ENCODE measurements at regions not wholly inside any gene's neighbourhood (a gene's known extent, or its start where the extent isn't known, plus 50 kb on each side); places are given as distances from the start of the nearest gene placed in this dataset.

DNA sequence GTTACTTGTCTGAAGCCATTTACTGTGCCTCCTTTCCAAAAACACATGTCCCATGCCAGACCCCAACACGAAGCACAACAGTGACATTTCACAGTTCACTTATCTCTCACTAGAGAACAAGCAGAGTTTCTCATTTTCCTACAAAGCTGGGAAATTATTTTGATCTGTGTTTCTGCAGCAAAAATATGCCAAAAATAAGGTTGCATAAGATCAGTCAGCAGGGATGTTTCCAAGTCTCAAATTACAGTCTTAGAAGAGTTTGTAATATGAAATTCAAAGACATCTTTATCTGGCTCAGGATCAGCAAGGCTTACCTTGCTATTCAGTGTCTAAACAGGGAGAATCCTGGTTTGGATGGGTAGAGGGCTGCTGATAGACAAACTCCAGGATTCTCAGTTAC, 75.5 kb downstream of the GJD2 start:
- Histone ChIP-seq H3K9me3 (ENCODE audit: control insufficient read depth, insufficient read depth, low read depth, low read length) (no peaks in the 10 kb centered on the region), H3K27me3 (ENCODE audit: control insufficient read depth, insufficient read depth, low read length) (peaks cover 6% of the 10 kb centered on the region; the same call in 1 of the 2 replicates), H3K27ac (ENCODE audit: low read length) (no peak overlapping the region), H3K36me3 (ENCODE audit: control insufficient read depth, insufficient read depth, low read length) (no peaks in the 10 kb centered on the region), H3K4me1 (ENCODE audit: control insufficient read depth, insufficient read depth, low read length) (no peaks in the 10 kb centered on the region), H3K4me3 (ENCODE audit: low read depth in 2 of 2, low read length in 2 of 2) (no peak overlapping the region)
- no peak for DNase-seq (ENCODE audit: low read depth, low spot score)
- TF ChIP-seq SIN3A (IDR thresholded peaks at IDR 0.05; ENCODE audit: borderline replicate concordance, insufficient read depth, low read depth, low read length) = no peak
- TF ChIP-seq TCF7L2 (IDR thresholded peaks at IDR 0.05; ENCODE audit: low read depth, low read length) = no peak
- TF ChIP-seq, protein P1, sequence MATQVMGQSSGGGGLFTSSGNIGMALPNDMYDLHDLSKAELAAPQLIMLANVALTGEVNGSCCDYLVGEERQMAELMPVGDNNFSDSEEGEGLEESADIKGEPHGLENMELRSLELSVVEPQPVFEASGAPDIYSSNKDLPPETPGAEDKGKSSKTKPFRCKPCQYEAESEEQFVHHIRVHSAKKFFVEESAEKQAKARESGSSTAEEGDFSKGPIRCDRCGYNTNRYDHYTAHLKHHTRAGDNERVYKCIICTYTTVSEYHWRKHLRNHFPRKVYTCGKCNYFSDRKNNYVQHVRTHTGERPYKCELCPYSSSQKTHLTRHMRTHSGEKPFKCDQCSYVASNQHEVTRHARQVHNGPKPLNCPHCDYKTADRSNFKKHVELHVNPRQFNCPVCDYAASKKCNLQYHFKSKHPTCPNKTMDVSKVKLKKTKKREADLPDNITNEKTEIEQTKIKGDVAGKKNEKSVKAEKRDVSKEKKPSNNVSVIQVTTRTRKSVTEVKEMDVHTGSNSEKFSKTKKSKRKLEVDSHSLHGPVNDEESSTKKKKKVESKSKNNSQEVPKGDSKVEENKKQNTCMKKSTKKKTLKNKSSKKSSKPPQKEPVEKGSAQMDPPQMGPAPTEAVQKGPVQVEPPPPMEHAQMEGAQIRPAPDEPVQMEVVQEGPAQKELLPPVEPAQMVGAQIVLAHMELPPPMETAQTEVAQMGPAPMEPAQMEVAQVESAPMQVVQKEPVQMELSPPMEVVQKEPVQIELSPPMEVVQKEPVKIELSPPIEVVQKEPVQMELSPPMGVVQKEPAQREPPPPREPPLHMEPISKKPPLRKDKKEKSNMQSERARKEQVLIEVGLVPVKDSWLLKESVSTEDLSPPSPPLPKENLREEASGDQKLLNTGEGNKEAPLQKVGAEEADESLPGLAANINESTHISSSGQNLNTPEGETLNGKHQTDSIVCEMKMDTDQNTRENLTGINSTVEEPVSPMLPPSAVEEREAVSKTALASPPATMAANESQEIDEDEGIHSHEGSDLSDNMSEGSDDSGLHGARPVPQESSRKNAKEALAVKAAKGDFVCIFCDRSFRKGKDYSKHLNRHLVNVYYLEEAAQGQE (IDR thresholded peaks at IDR 0.05; ENCODE audit: insufficient read depth in 1 of 2, low read depth in 2 of 2, low read length in 1 of 2) = no peak
- TF ChIP-seq, protein P2, sequence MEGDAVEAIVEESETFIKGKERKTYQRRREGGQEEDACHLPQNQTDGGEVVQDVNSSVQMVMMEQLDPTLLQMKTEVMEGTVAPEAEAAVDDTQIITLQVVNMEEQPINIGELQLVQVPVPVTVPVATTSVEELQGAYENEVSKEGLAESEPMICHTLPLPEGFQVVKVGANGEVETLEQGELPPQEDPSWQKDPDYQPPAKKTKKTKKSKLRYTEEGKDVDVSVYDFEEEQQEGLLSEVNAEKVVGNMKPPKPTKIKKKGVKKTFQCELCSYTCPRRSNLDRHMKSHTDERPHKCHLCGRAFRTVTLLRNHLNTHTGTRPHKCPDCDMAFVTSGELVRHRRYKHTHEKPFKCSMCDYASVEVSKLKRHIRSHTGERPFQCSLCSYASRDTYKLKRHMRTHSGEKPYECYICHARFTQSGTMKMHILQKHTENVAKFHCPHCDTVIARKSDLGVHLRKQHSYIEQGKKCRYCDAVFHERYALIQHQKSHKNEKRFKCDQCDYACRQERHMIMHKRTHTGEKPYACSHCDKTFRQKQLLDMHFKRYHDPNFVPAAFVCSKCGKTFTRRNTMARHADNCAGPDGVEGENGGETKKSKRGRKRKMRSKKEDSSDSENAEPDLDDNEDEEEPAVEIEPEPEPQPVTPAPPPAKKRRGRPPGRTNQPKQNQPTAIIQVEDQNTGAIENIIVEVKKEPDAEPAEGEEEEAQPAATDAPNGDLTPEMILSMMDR (IDR thresholded peaks at IDR 0.05) = no peak
- TF ChIP-seq POLR2AphosphoS5 (IDR thresholded peaks at IDR 0.05; ENCODE audit: low read depth, low read length) = no peak
- no peak for ATAC-seq
- ChIA-PET CTCF (no interaction called here), POLR2A (no interaction called here)
- intact Hi-C loops (cut with micrococcal nuclease; ENCODE audit: unreplicated experiment) (no loop called here), in situ Hi-C loops (cut with HindIII; ENCODE audit: low pct_unique_long_range_greater_than_20kb, low sequenced_read_pairs) (no loop called here)
- BruUV-seq (replicated peaks) = no TSS peak

DNA sequence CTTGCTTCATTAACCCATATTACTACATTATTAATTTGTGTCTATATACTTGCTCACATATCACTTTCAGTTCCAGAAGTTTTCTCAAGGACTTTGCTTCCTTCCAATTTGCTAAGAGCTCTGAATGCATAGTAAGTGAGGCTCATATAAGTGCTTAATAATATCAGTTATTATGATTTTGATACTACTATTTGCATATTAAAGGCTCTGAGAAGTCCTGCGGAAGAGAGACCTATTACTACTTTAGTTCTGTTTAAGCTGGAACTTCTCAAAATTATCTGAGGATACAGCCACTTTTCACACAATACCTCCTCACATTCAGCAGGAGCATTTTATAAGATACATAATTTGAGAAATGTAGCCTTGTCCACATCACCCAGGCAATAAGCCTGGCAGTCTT, 81.6 kb downstream of the GJD2 start:
- in situ Hi-C loops (cut with HindIII; ENCODE audit: low pct_unique_long_range_greater_than_20kb, low sequenced_read_pairs) = no loop called here
- ChIA-PET CTCF (no interaction called here), POLR2A (no interaction called here)
- Histone ChIP-seq H3K36me3 (ENCODE audit: control insufficient read depth, insufficient read depth, low read length) (no peaks in the 10 kb centered on the region), H3K4me1 (ENCODE audit: control insufficient read depth, insufficient read depth, low read length) (no peaks in the 10 kb centered on the region), H3K27me3 (ENCODE audit: control insufficient read depth, insufficient read depth, low read length) (peaks cover 6% of the 10 kb centered on the region; the same call in 1 of the 2 replicates), H3K27ac (ENCODE audit: low read length) (no peak overlapping the region), H3K9me3 (ENCODE audit: control insufficient read depth, insufficient read depth, low read depth, low read length) (no peaks in the 10 kb centered on the region), H3K4me3 (ENCODE audit: low read depth in 2 of 2, low read length in 2 of 2) (no peak overlapping the region)
- TF ChIP-seq SIN3A (IDR thresholded peaks at IDR 0.05; ENCODE audit: borderline replicate concordance, insufficient read depth, low read depth, low read length) (no peak), POLR2AphosphoS5 (IDR thresholded peaks at IDR 0.05; ENCODE audit: low read depth, low read length) (no peak), TCF7L2 (IDR thresholded peaks at IDR 0.05; ENCODE audit: low read depth, low read length) (no peak)
- TF ChIP-seq, protein P1 (IDR thresholded peaks at IDR 0.05; ENCODE audit: insufficient read depth in 1 of 2, low read depth in 2 of 2, low read length in 1 of 2) = no peak
- TF ChIP-seq, protein P2 (IDR thresholded peaks at IDR 0.05) = no peak
- no TSS peak for BruUV-seq (replicated peaks)
- intact Hi-C loops (cut with micrococcal nuclease; ENCODE audit: unreplicated experiment) = no loop called here
- DNase-seq (ENCODE audit: low read depth, low spot score) (no peak), ATAC-seq (no peak)
